Gastroesophageal sphincter (tissue), 3 donors: ENCODE measurements at regions not wholly inside any gene's neighbourhood (a gene's known extent, or its start where the extent isn't known, plus 50 kb on each side); places are given as distances from the start of the nearest gene placed in this dataset.

ENCODE experiments used
- CTCF ChIP-seq, 4 experiments: fragments of 200-600 bp in 2 of 4; fragments of 450-650 bp in 2 of 4; sonication (generic) in 1 of 4; IDR thresholded peaks; one replicate each; pipeline ENCODE4 v1.5.1; 2017 to 2019; ENCODE audit warnings: antibody characterized with exemption in 4 of 4, mild to moderate bottlenecking in 2 of 4, moderate library complexity in 2 of 4
- EP300 ChIP-seq: sonication (generic); formaldehyde crosslinking; IDR thresholded peaks from one replicate; pipeline ENCODE4 v1.6.1; 2017; ENCODE audit warnings: antibody characterized with exemption, mild to moderate bottlenecking
- POLR2A ChIP-seq, 2 donors: fragments of 450-650 bp; IDR thresholded peaks; one replicate each; pipeline ENCODE4 v1.6.1; 2017; ENCODE audit warnings: antibody characterized with exemption in 2 of 2, mild to moderate bottlenecking in 2 of 2, moderate library complexity in 1 of 2
- POLR2AphosphoS5 ChIP-seq: sonication (generic); formaldehyde crosslinking; IDR thresholded peaks from one replicate; pipeline ENCODE4 v1.6.1; 2017; ENCODE audit warnings: antibody characterized with exemption

GRCh38 chr3:76509179-76509830 lies 530.6 kb upstream of the ROBO2 start:
- TF ChIP-seq CTCF (IDR thresholded peaks at IDR 0.05), result no peak
- no peak for TF ChIP-seq POLR2AphosphoS5
- no peak for TF ChIP-seq EP300
- TF ChIP-seq POLR2A (IDR thresholded peaks at IDR 0.05), result no peak
